ENCODE measurements at regions not wholly inside any gene's neighbourhood (a gene's known extent, or its start where the extent isn't known, plus 50 kb on each side); places are given as distances from the start of the nearest gene placed in this dataset.
"Not testable (repeated sequence)": the region's sequence is repeated elsewhere in the genome, so short reads cannot be mapped to it uniquely, and the experiment has no call there.

GRCh38 chrX:144738246-144738645 is 509.1 kb upstream of the SPANXN1 start:
- Histone ChIP-seq H3K9ac (no peak overlapping the region), H2AFZ (ENCODE audit: low read depth) (no peak overlapping the region), H3K4me3 (IDR thresholded peaks at IDR 0.05; ENCODE audit: insufficient read depth, low read depth, low read length) (no peak overlapping the region), H4K20me1 (ENCODE audit: insufficient read depth) (no peaks in the 10 kb centered on the region), H3K4me1 (ENCODE audit: low read depth, poor library complexity, severe bottlenecking) (no peaks in the 10 kb centered on the region), H3K27ac (no peak overlapping the region), H3K36me3 (ENCODE audit: insufficient read depth) (no peaks in the 10 kb centered on the region), H3K4me2 (no peak overlapping the region), H3K27me3 (ENCODE audit: insufficient read depth, low read depth) (no peaks in the 10 kb centered on the region), H3K79me2 (ENCODE audit: insufficient read depth, low read depth) (no peaks in the 10 kb centered on the region)
- TF ChIP-seq CTCF (conservative IDR thresholded peaks at IDR 0.05; ENCODE audit: low read depth, low read length), result no peak

GRCh38 chrX:144768540-144768939 is 478.8 kb upstream of the SPANXN1 start:
- no peaks in the 10 kb centered on the region for H3K79me2 ChIP-seq (ENCODE audit: insufficient read depth, low read depth)
- H3K36me3 ChIP-seq (ENCODE audit: insufficient read depth), result no peaks in the 10 kb centered on the region
- H3K4me2 ChIP-seq, result no peak overlapping the region
- peaks cover 3% of the 10 kb centered on the region for H3K4me1 ChIP-seq (ENCODE audit: low read depth, poor library complexity, severe bottlenecking)
- no peak overlapping the region for H3K9ac ChIP-seq
- H3K4me3 ChIP-seq (IDR thresholded peaks at IDR 0.05; ENCODE audit: insufficient read depth, low read depth, low read length), result no peak overlapping the region
- no peak overlapping the region for H2AFZ ChIP-seq (ENCODE audit: low read depth)
- H3K27ac ChIP-seq, result no peak overlapping the region
- no peak for TF ChIP-seq CTCF (conservative IDR thresholded peaks at IDR 0.05; ENCODE audit: low read depth, low read length)
- no peaks in the 10 kb centered on the region for H3K27me3 ChIP-seq (ENCODE audit: insufficient read depth, low read depth)
- no peaks in the 10 kb centered on the region for H4K20me1 ChIP-seq (ENCODE audit: insufficient read depth)

GRCh38 chrX:144783528-144783927 is 463.8 kb upstream of the SPANXN1 start:
- H3K4me3 ChIP-seq (IDR thresholded peaks at IDR 0.05; ENCODE audit: insufficient read depth, low read depth, low read length); H3K27ac ChIP-seq; H3K36me3 ChIP-seq (ENCODE audit: insufficient read depth); H3K4me2 ChIP-seq; H3K4me1 ChIP-seq (ENCODE audit: low read depth, poor library complexity, severe bottlenecking); H3K27me3 ChIP-seq (ENCODE audit: insufficient read depth, low read depth); H2AFZ ChIP-seq (ENCODE audit: low read depth); H4K20me1 ChIP-seq (ENCODE audit: insufficient read depth); H3K79me2 ChIP-seq (ENCODE audit: insufficient read depth, low read depth); H3K9ac ChIP-seq: not testable (repeated sequence)

GRCh38 chrX:144790148-144790547 is 457.2 kb upstream of the SPANXN1 start:
- H3K27me3 ChIP-seq (ENCODE audit: insufficient read depth, low read depth), result no peaks in the 10 kb centered on the region
- no peak overlapping the region for H3K4me3 ChIP-seq (IDR thresholded peaks at IDR 0.05; ENCODE audit: insufficient read depth, low read depth, low read length)

GRCh38 chrX:144791298-144791697 is 456.0 kb upstream of the SPANXN1 start:
- TF ChIP-seq CTCF (conservative IDR thresholded peaks at IDR 0.05; ENCODE audit: low read depth, low read length), result no peak
- H3K4me3 ChIP-seq (IDR thresholded peaks at IDR 0.05; ENCODE audit: insufficient read depth, low read depth, low read length), result no peak overlapping the region
- no peak overlapping the region for H3K27ac ChIP-seq
- no peaks in the 10 kb centered on the region for H4K20me1 ChIP-seq (ENCODE audit: insufficient read depth)
- no peaks in the 10 kb centered on the region for H3K36me3 ChIP-seq (ENCODE audit: insufficient read depth)
- H3K9ac ChIP-seq, result no peak overlapping the region
- no peak overlapping the region for H2AFZ ChIP-seq (ENCODE audit: low read depth)
- no peaks in the 10 kb centered on the region for H3K79me2 ChIP-seq (ENCODE audit: insufficient read depth, low read depth)
- H3K4me1 ChIP-seq (ENCODE audit: low read depth, poor library complexity, severe bottlenecking), result no peaks in the 10 kb centered on the region
- H3K27me3 ChIP-seq (ENCODE audit: insufficient read depth, low read depth), result no peaks in the 10 kb centered on the region
- no peak overlapping the region for H3K4me2 ChIP-seq

More at GRCh38 chrX:144790148-144790547, 457.2 kb upstream of the SPANXN1 start:
- Histone ChIP-seq H3K79me2 (ENCODE audit: insufficient read depth, low read depth) (no peaks in the 10 kb centered on the region), H4K20me1 (ENCODE audit: insufficient read depth) (no peaks in the 10 kb centered on the region), H3K36me3 (ENCODE audit: insufficient read depth) (no peaks in the 10 kb centered on the region), H3K27ac (no peak overlapping the region), H3K4me1 (ENCODE audit: low read depth, poor library complexity, severe bottlenecking) (no peaks in the 10 kb centered on the region), H2AFZ (ENCODE audit: low read depth) (no peak overlapping the region), H3K4me2 (no peak overlapping the region), H3K9ac (no peak overlapping the region)
- no peak for TF ChIP-seq CTCF (conservative IDR thresholded peaks at IDR 0.05; ENCODE audit: low read depth, low read length)
